Neural progenitor cell (in vitro differentiated cells): ENCODE measurements at regions not wholly inside any gene's neighbourhood (a gene's known extent, or its start where the extent isn't known, plus 50 kb on each side); places are given as distances from the start of the nearest gene placed in this dataset.
"Not testable (repeated sequence)": the region's sequence is repeated elsewhere in the genome, so short reads cannot be mapped to it uniquely, and the experiment has no call there.

Experiments
- DNase-seq: peaks from one replicate; pipeline ENCODE4 v3.0.0-alpha.2; 2016; ENCODE audit warnings: low spot score
- H2AFZ ChIP-seq: fragments of 200-600 bp; sonication (generic); replicated peaks from 2 replicates; pipeline ENCODE4 v1.6.1; 2016; ENCODE audit warnings: antibody characterized with exemption
- H3F3A ChIP-seq: fragments of 200-600 bp; sonication (generic); 2 replicates; pipeline ENCODE4 v1.6.1; 2016; ENCODE audit warnings: antibody characterized with exemption, low read depth
- H3K27ac ChIP-seq: fragments of 200-600 bp; sonication (generic); 2 replicates; pipeline ENCODE4 v1.5.1; 2016; ENCODE audit warnings: mild to moderate bottlenecking
- H3K27me3 ChIP-seq: fragments of 200-600 bp; sonication (generic); 2 replicates; pipeline ENCODE4 v1.6.1; 2016; ENCODE audit warnings: mild to moderate bottlenecking, moderate library complexity
- H3K36me3 ChIP-seq: fragments of 200-600 bp; sonication (generic); 2 replicates; pipeline ENCODE4 v1.5.1; 2016
- H3K4me1 ChIP-seq: fragments of 200-600 bp; sonication (generic); 2 replicates; pipeline ENCODE4 v1.6.1; 2016; ENCODE audit warnings: mixed run types
- H3K4me2 ChIP-seq: fragments of 200-600 bp; sonication (generic); 2 replicates; pipeline ENCODE4 v1.6.1; 2016
- H3K4me3 ChIP-seq: fragments of 200-600 bp; sonication (generic); 2 replicates; pipeline ENCODE4 v1.5.1; 2016
- H3K79me2 ChIP-seq: fragments of 200-600 bp; sonication (generic); 2 replicates; pipeline ENCODE4 v1.6.1; 2016; ENCODE audit warnings: low read depth
- H3K9ac ChIP-seq: fragments of 200-600 bp; sonication (generic); 2 replicates; pipeline ENCODE4 v1.6.1; 2016
- H3K9me3 ChIP-seq: fragments of 200-600 bp; sonication (generic); 2 replicates; pipeline ENCODE4 v1.5.1; 2016; ENCODE audit warnings: low read depth
- H4K20me1 ChIP-seq: fragments of 200-600 bp; sonication (generic); 2 replicates; pipeline ENCODE4 v1.6.1; 2016; ENCODE audit warnings: low read depth
- H3K27ac Mint-ChIP-seq: 3 replicates; pipeline ENCODE4 v1.8.0; 2021; ENCODE audit warnings: mixed read lengths
- H3K27me3 Mint-ChIP-seq: 2 replicates; pipeline ENCODE4 v1.8.0; 2022; ENCODE audit warnings: low read depth, mild to moderate bottlenecking, inconsistent platforms, moderate library complexity, mixed read lengths; ENCODE audit not compliant: insufficient read depth
- H3K36me3 Mint-ChIP-seq: 3 replicates; pipeline ENCODE4 v1.8.0; 2021; ENCODE audit warnings: mixed read lengths
- H3K4me1 Mint-ChIP-seq: 3 replicates; pipeline ENCODE4 v1.8.0; 2021; ENCODE audit warnings: mixed read lengths
- H3K4me3 Mint-ChIP-seq: 3 replicates; pipeline ENCODE4 v1.8.0; 2021; ENCODE audit warnings: mild to moderate bottlenecking, moderate library complexity, mixed read lengths
- H3K9me3 Mint-ChIP-seq: 3 replicates; pipeline ENCODE4 v1.8.0; 2020; ENCODE audit warnings: mixed read lengths
- CTCF ChIP-seq: fragments of 200-600 bp; sonication (generic); IDR thresholded peaks from 2 replicates; pipeline ENCODE4 v1.5.1; 2017; ENCODE audit warnings: antibody characterized with exemption, mild to moderate bottlenecking
- EZH2 ChIP-seq: fragments of 200-600 bp; sonication (generic); IDR thresholded peaks from 2 replicates; pipeline ENCODE4 v1.6.1; 2017; ENCODE audit warnings: antibody characterized with exemption, mild to moderate bottlenecking, moderate library complexity
- EZH2phosphoT487 ChIP-seq: fragments of 200-600 bp; sonication (generic); IDR thresholded peaks from 2 replicates; pipeline ENCODE4 v1.6.1; 2017; ENCODE audit warnings: antibody characterized with exemption

GRCh38 chr6:101181006-101181405 lies 212.5 kb upstream of the GRIK2 start:
- Histone ChIP-seq H2AFZ (no peak overlapping the region), H3F3A (no peaks in the 10 kb centered on the region), H3K27ac (no peak overlapping the region), H3K4me1 (no peaks in the 10 kb centered on the region), H3K27me3 (no peaks in the 10 kb centered on the region), H3K4me2 (no peak overlapping the region), H3K36me3 (no peaks in the 10 kb centered on the region), H3K9ac (no peak overlapping the region), H4K20me1 (no peaks in the 10 kb centered on the region), H3K4me3 (no peak overlapping the region), H3K9me3 (no peaks in the 10 kb centered on the region), H3K79me2 (no peaks in the 10 kb centered on the region)
- Mint-ChIP-seq H3K27ac (no peak overlapping the region), H3K9me3 (no peaks in the 10 kb centered on the region), H3K4me1 (peaks cover 5% of the 10 kb centered on the region), H3K4me3 (no peak overlapping the region), H3K36me3 (no peaks in the 10 kb centered on the region), H3K27me3 (no peaks in the 10 kb centered on the region)
- no peak for DNase-seq
- TF ChIP-seq EZH2phosphoT487, result no peak
- no peak for TF ChIP-seq EZH2
- TF ChIP-seq CTCF, result no peak

- H3K27me3 Mint-ChIP-seq, H3K4me1 ChIP-seq, H3K9me3 ChIP-seq, H3K27me3 ChIP-seq, H3K4me3 ChIP-seq, H3K27ac ChIP-seq, H3K4me2 ChIP-seq, H3K27ac Mint-ChIP-seq, H3F3A ChIP-seq, H2AFZ ChIP-seq, H3K36me3 ChIP-seq, DNase-seq, H3K9ac ChIP-seq, H3K9me3 Mint-ChIP-seq, H3K4me1 Mint-ChIP-seq, H3K4me3 Mint-ChIP-seq, H3K79me2 ChIP-seq, H4K20me1 ChIP-seq, H3K36me3 Mint-ChIP-seq: not testable (repeated sequence)
Measured at GRCh38 chr6:101188285-101188798, 205.2 kb upstream of the GRIK2 start.

GRCh38 chr6:101195588-101195987 lies 197.9 kb upstream of the GRIK2 start:
- Histone ChIP-seq H3F3A (no peaks in the 10 kb centered on the region), H4K20me1 (no peaks in the 10 kb centered on the region), H3K4me3 (no peak overlapping the region), H3K79me2 (no peaks in the 10 kb centered on the region), H3K27me3 (no peaks in the 10 kb centered on the region), H3K9me3 (no peaks in the 10 kb centered on the region), H2AFZ (no peak overlapping the region), H3K9ac (no peak overlapping the region), H3K4me1 (no peaks in the 10 kb centered on the region), H3K4me2 (no peak overlapping the region), H3K36me3 (no peaks in the 10 kb centered on the region), H3K27ac (no peak overlapping the region)
- Mint-ChIP-seq H3K9me3 (no peaks in the 10 kb centered on the region), H3K4me1 (peaks cover 3% of the 10 kb centered on the region), H3K36me3 (no peaks in the 10 kb centered on the region), H3K27me3 (no peaks in the 10 kb centered on the region), H3K27ac (no peak overlapping the region), H3K4me3 (no peak overlapping the region)
- no peak for DNase-seq
- TF ChIP-seq EZH2 (no peak), EZH2phosphoT487 (no peak), CTCF (no peak)

GRCh38 chr6:101199441-101199840 lies 194.1 kb upstream of the GRIK2 start:
- H2AFZ ChIP-seq, result no peak overlapping the region
- Mint-ChIP-seq H3K36me3 (no peaks in the 10 kb centered on the region), H3K4me1 (peaks cover 3% of the 10 kb centered on the region), H3K27ac (no peak overlapping the region), H3K27me3 (no peaks in the 10 kb centered on the region), H3K9me3 (no peaks in the 10 kb centered on the region), H3K4me3 (no peak overlapping the region)
- H3K79me2 ChIP-seq, result no peaks in the 10 kb centered on the region
- H3K4me1 ChIP-seq, result no peaks in the 10 kb centered on the region
- H3K4me3 ChIP-seq, result no peak overlapping the region
- no peak overlapping the region for H3K4me2 ChIP-seq
- no peaks in the 10 kb centered on the region for H3F3A ChIP-seq
- no peak overlapping the region for H3K9ac ChIP-seq
- no peak for DNase-seq
- H4K20me1 ChIP-seq, result no peaks in the 10 kb centered on the region
- no peak overlapping the region for H3K27ac ChIP-seq
- no peaks in the 10 kb centered on the region for H3K27me3 ChIP-seq
- TF ChIP-seq EZH2phosphoT487 (no peak), EZH2 (no peak), CTCF (no peak)
- H3K9me3 ChIP-seq, result no peaks in the 10 kb centered on the region
- H3K36me3 ChIP-seq, result no peaks in the 10 kb centered on the region
